ENCODE measurements at regions not wholly inside any gene's neighbourhood (a gene's known extent, or its start where the extent isn't known, plus 50 kb on each side); places are given as distances from the start of the nearest gene placed in this dataset.

DNA sequence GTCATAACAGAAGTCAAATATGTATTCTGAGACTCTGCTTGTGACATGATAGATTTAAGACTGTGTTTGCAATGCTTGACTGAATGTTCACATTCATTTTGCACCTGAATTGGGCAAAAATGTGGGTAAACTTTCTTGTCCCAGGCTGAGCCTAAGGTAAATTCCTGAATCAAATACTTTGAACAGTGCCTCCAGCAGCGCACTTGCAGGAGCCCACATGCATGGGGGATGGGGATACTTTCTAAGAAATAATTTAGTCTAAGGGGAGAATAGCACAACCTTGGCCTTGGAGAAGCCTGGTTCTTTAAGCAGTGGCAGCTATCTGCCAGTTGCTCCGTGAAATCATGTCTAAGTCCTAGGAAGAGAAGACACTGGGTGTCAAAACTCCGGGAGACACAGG, 163.5 kb upstream of the EGFLAM start:
- CTCF ChIA-PET: no interaction called here
- H3K4me3 ChIP-seq (ENCODE audit: low read depth, low read length, poor library complexity, severe bottlenecking): no peak overlapping the region
- no peaks in the 10 kb centered on the region for H3K4me1 ChIP-seq (ENCODE audit: insufficient read depth, low read length, poor library complexity, severe bottlenecking)
- no peaks in the 10 kb centered on the region for H3K9me3 ChIP-seq (ENCODE audit: low read depth, low read length, poor library complexity, severe bottlenecking)
- intact Hi-C loops (cut with micrococcal nuclease; ENCODE audit: unreplicated experiment): no loop called here
- DNase-seq (ENCODE audit: low spot score): no peak
- H3K27me3 ChIP-seq (replicated peaks; ENCODE audit: insufficient read depth, low read depth, low read length, poor library complexity): peaks cover 12% of the 10 kb centered on the region
- no peak for TF ChIP-seq EZH2 (IDR thresholded peaks at IDR 0.05; ENCODE audit: borderline replicate concordance, low read depth, low read length, poor library complexity, severe bottlenecking)
- TF ChIP-seq, protein P1, sequence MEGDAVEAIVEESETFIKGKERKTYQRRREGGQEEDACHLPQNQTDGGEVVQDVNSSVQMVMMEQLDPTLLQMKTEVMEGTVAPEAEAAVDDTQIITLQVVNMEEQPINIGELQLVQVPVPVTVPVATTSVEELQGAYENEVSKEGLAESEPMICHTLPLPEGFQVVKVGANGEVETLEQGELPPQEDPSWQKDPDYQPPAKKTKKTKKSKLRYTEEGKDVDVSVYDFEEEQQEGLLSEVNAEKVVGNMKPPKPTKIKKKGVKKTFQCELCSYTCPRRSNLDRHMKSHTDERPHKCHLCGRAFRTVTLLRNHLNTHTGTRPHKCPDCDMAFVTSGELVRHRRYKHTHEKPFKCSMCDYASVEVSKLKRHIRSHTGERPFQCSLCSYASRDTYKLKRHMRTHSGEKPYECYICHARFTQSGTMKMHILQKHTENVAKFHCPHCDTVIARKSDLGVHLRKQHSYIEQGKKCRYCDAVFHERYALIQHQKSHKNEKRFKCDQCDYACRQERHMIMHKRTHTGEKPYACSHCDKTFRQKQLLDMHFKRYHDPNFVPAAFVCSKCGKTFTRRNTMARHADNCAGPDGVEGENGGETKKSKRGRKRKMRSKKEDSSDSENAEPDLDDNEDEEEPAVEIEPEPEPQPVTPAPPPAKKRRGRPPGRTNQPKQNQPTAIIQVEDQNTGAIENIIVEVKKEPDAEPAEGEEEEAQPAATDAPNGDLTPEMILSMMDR (conservative IDR thresholded peaks at IDR 0.05; ENCODE audit: low read depth, low read length): no peak
- POLR2A ChIA-PET (ENCODE audit: low non-redundant PET): interaction anchor here (0.6 kb wide), 1 partner anchor 20 kb away, joined by 9 read pairs; no protein-coding TSS in a partner anchor
- no TSS peak for BruUV-seq (replicated peaks)
- H3K27ac ChIP-seq (ENCODE audit: low read depth, low read length, poor library complexity, severe bottlenecking): no peak overlapping the region
- no peaks in the 10 kb centered on the region for H3K36me3 ChIP-seq (ENCODE audit: insufficient read depth, low read length, poor library complexity, severe bottlenecking)

DNA sequence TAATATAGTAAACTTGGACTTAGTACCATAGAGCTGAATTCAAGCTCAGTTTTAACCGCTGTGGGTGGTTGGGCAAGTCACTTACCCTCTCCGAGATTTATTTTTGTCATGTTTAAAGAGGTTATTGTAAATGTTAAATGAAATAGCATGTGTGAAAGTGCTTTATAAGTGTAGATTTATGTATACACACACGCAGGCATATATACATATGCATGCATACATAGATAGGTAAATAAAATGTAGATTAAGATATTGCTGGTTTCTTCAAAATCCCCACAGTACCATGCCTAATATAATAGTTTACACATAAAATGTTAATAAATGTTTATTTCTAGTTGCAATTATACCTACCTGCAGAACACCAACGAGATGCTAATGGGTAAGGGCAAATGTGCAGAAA, 164.5 kb upstream of the EGFLAM start:
- no TSS peak for BruUV-seq (replicated peaks)
- H3K27ac ChIP-seq (ENCODE audit: low read depth, low read length, poor library complexity, severe bottlenecking): no peak overlapping the region
- no peak overlapping the region for H3K4me3 ChIP-seq (ENCODE audit: low read depth, low read length, poor library complexity, severe bottlenecking)
- ChIA-PET POLR2A (ENCODE audit: low non-redundant PET) (no interaction called here), CTCF (no interaction called here)
- intact Hi-C loops (cut with micrococcal nuclease; ENCODE audit: unreplicated experiment): no loop called here
- TF ChIP-seq, protein P1 (conservative IDR thresholded peaks at IDR 0.05; ENCODE audit: low read depth, low read length): no peak
- TF ChIP-seq EZH2 (IDR thresholded peaks at IDR 0.05; ENCODE audit: borderline replicate concordance, low read depth, low read length, poor library complexity, severe bottlenecking): no peak
- no peaks in the 10 kb centered on the region for H3K4me1 ChIP-seq (ENCODE audit: insufficient read depth, low read length, poor library complexity, severe bottlenecking)
- no peak for DNase-seq (ENCODE audit: low spot score)
- H3K36me3 ChIP-seq (ENCODE audit: insufficient read depth, low read length, poor library complexity, severe bottlenecking): no peaks in the 10 kb centered on the region
- H3K9me3 ChIP-seq (ENCODE audit: low read depth, low read length, poor library complexity, severe bottlenecking): no peaks in the 10 kb centered on the region
- H3K27me3 ChIP-seq (replicated peaks; ENCODE audit: insufficient read depth, low read depth, low read length, poor library complexity): peaks cover 19% of the 10 kb centered on the region

DNA sequence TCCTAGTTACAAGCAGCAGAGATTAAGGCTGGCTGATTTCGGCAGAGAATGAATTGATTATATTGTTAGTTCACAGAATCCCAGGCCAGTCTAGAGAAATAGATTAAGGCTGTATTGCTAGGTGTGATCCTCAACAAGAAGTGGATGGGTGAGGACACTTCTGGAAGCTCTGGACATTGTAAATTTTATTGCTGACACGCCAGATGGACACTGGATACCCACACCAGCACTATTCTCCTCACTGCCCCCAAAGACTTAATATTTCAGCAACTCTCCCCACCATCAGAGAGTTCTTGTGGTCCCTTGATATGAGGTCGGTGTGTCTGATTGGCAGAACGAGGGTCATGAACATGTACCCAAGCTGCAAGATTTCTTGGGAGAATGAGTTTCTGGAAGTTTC, 171.6 kb upstream of the EGFLAM start:
- H3K36me3 ChIP-seq (ENCODE audit: insufficient read depth, low read length, poor library complexity, severe bottlenecking): no peaks in the 10 kb centered on the region
- POLR2A ChIA-PET (ENCODE audit: low non-redundant PET): no interaction called here
- no TSS peak for BruUV-seq (replicated peaks)
- CTCF ChIA-PET: no interaction called here
- intact Hi-C loops (cut with micrococcal nuclease; ENCODE audit: unreplicated experiment): no loop called here
- H3K4me1 ChIP-seq (ENCODE audit: insufficient read depth, low read length, poor library complexity, severe bottlenecking): no peaks in the 10 kb centered on the region
- no peak for DNase-seq (ENCODE audit: low spot score)
- TF ChIP-seq EZH2 (IDR thresholded peaks at IDR 0.05; ENCODE audit: borderline replicate concordance, low read depth, low read length, poor library complexity, severe bottlenecking): no peak
- TF ChIP-seq, protein P1 (conservative IDR thresholded peaks at IDR 0.05; ENCODE audit: low read depth, low read length): no peak
- H3K9me3 ChIP-seq (ENCODE audit: low read depth, low read length, poor library complexity, severe bottlenecking): no peaks in the 10 kb centered on the region
- H3K4me3 ChIP-seq (ENCODE audit: low read depth, low read length, poor library complexity, severe bottlenecking): no peak overlapping the region
- H3K27ac ChIP-seq (ENCODE audit: low read depth, low read length, poor library complexity, severe bottlenecking): no peak overlapping the region
- peaks cover 12% of the 10 kb centered on the region for H3K27me3 ChIP-seq (replicated peaks; ENCODE audit: insufficient read depth, low read depth, low read length, poor library complexity)
